BJ (cell line): ENCODE measurements at regions not wholly inside any gene's neighbourhood (a gene's known extent, or its start where the extent isn't known, plus 50 kb on each side); places are given as distances from the start of the nearest gene placed in this dataset.

Experiments
- CTCF ChIA-PET: fragments of 350-600 bp; formaldehyde crosslinking; extraction: SDS; loops from one replicate; lab custom pipeline; 2021; ENCODE audit warnings: antibody characterized with exemption, inconsistent platforms; lab: Yijun Ruan, JAX
- POLR2A ChIA-PET: fragments of 300-600 bp; sonication (Branson Sonifier 250); formaldehyde crosslinking; extraction: SDS; loops from one replicate; lab custom pipeline; 2021; ENCODE audit warnings: antibody characterized with exemption; lab: Charles Lee
- DNase-seq: peaks from one replicate; pipeline ENCODE4 v3.0.0-alpha.2; 2011; ENCODE audit warnings: low read depth
- H3K27me3 ChIP-seq: 2 replicates; pipeline ENCODE4 v1.6.0; 2011; ENCODE audit warnings: low read length; ENCODE audit not compliant: control insufficient read depth, insufficient read depth
- H3K36me3 ChIP-seq: 2 replicates; pipeline ENCODE4 v1.5.1; 2011; ENCODE audit warnings: low read length; ENCODE audit not compliant: control insufficient read depth, insufficient read depth
- H3K4me3 ChIP-seq: 2 replicates; pipeline ENCODE4 v1.5.1; 2011; ENCODE audit warnings: low read depth, mild to moderate bottlenecking, control low read depth, low read length
- CTCF ChIP-seq: IDR thresholded peaks from 2 replicates; pipeline ENCODE4 v1.5.1; 2011; ENCODE audit warnings: low read depth, mild to moderate bottlenecking, control low read depth, inconsistent platforms, low read length, moderate library complexity; ENCODE audit not compliant: insufficient read depth

- CTCF ChIA-PET = no interaction called here
- H3K36me3 ChIP-seq = no peaks in the 10 kb centered on the region
- POLR2A ChIA-PET = no interaction called here
- H3K4me3 ChIP-seq = no peak overlapping the region
- no peak for DNase-seq
- no peak for TF ChIP-seq CTCF
- no peaks in the 10 kb centered on the region for H3K27me3 ChIP-seq
These were observed 192.2 kb downstream of the SH2D4B start for GRCh38 chr10:80729896-80730295.

- no peak for DNase-seq
- Histone ChIP-seq H3K4me3 (no peak overlapping the region), H3K36me3 (no peaks in the 10 kb centered on the region), H3K27me3 (no peaks in the 10 kb centered on the region)
- no peak for TF ChIP-seq CTCF
- ChIA-PET CTCF (no interaction called here), POLR2A (no interaction called here)
These were observed 192.8 kb downstream of the SH2D4B start for GRCh38 chr10:80730522-80730921.

GRCh38 chr10:80734589-80734988, 196.9 kb downstream of the SH2D4B start:
- CTCF ChIA-PET = interaction anchor here (0.6 kb wide), 1 partner anchor 774 kb away, joined by 3 read pairs; no protein-coding TSS in a partner anchor
- no peak for TF ChIP-seq CTCF

GRCh38 chr10:80737209-80737608, 199.5 kb downstream of the SH2D4B start:
- CTCF ChIA-PET = no interaction called here
- TF ChIP-seq CTCF = no peak
- Histone ChIP-seq H3K27me3 (no peaks in the 10 kb centered on the region), H3K36me3 (no peaks in the 10 kb centered on the region), H3K4me3 (no peak overlapping the region)
- no peak for DNase-seq
- POLR2A ChIA-PET = no interaction called here

More at GRCh38 chr10:80734589-80734988, 196.9 kb downstream of the SH2D4B start:
- DNase-seq = no peak
- Histone ChIP-seq H3K4me3 (no peak overlapping the region), H3K27me3 (no peaks in the 10 kb centered on the region), H3K36me3 (no peaks in the 10 kb centered on the region)
- POLR2A ChIA-PET = no interaction called here

GRCh38 chr10:80739328-80739727, 201.6 kb downstream of the SH2D4B start:
- CTCF ChIA-PET = no interaction called here
- POLR2A ChIA-PET = no interaction called here
- no peak for DNase-seq

More at GRCh38 chr10:80739328-80739727, 201.6 kb downstream of the SH2D4B start:
- TF ChIP-seq CTCF = no peak
- H3K36me3 ChIP-seq = no peaks in the 10 kb centered on the region
- H3K27me3 ChIP-seq = no peaks in the 10 kb centered on the region
- H3K4me3 ChIP-seq = no peak overlapping the region
